OCI-LY7 (cell line): ENCODE measurements at regions not wholly inside any gene's neighbourhood (a gene's known extent, or its start where the extent isn't known, plus 50 kb on each side); places are given as distances from the start of the nearest gene placed in this dataset.

Source experiments
- EZH2phosphoT487 ChIP-seq: fragments of 200-600 bp; sonication (generic); IDR thresholded peaks from 2 replicates; pipeline ENCODE4 v1.6.1; 2018; ENCODE audit warnings: low read depth, borderline replicate concordance, mild to moderate bottlenecking, mixed run types, antibody characterized with exemption, low read length, moderate library complexity, mixed read lengths
- TF ChIP-seq, protein P1 (sequence below): fragments of 200-600 bp; sonication (generic); conservative IDR thresholded peaks from 2 replicates; pipeline ENCODE4 v1.5.1; 2014; ENCODE audit warnings: mild to moderate bottlenecking, antibody characterized with exemption, low read length, moderate library complexity, mixed read lengths

DNA sequence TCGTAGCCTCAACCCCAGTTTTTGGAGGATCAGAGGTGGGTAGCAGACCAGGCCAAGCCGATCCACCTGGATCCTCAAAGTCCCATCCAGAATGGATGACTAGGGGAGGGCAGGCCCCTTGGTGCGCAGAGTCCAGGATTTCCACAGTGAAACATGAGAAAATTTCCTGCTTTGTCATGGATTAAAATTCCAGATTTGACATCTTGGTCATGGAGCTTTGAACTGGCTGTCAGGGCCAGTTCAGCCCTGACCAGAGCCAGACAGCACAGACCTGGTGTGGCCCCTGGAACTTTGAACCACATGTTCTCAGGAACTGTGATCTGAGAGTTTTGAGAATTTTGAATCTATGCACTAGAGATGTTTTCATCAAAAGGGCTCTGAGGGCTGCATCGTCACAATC lies 177.5 kb downstream of the MN1 start:
- TF ChIP-seq, protein P1, sequence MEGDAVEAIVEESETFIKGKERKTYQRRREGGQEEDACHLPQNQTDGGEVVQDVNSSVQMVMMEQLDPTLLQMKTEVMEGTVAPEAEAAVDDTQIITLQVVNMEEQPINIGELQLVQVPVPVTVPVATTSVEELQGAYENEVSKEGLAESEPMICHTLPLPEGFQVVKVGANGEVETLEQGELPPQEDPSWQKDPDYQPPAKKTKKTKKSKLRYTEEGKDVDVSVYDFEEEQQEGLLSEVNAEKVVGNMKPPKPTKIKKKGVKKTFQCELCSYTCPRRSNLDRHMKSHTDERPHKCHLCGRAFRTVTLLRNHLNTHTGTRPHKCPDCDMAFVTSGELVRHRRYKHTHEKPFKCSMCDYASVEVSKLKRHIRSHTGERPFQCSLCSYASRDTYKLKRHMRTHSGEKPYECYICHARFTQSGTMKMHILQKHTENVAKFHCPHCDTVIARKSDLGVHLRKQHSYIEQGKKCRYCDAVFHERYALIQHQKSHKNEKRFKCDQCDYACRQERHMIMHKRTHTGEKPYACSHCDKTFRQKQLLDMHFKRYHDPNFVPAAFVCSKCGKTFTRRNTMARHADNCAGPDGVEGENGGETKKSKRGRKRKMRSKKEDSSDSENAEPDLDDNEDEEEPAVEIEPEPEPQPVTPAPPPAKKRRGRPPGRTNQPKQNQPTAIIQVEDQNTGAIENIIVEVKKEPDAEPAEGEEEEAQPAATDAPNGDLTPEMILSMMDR, result no peak
- no peak for TF ChIP-seq EZH2phosphoT487
